ENCODE measurements at regions not wholly inside any gene's neighbourhood (a gene's known extent, or its start where the extent isn't known, plus 50 kb on each side); places are given as distances from the start of the nearest gene placed in this dataset.

GRCh38 chr3:23748398-23749110, 57.2 kb upstream of the UBE2E1 start:
- peak; percentile 35 for DNase-seq

- no peak for DNase-seq
These were observed 56.1 kb upstream of the UBE2E1 start for GRCh38 chr3:23749609-23750008.

- DNase-seq, result no peak
These were observed 55.1 kb upstream of the UBE2E1 start for GRCh38 chr3:23750573-23751210.

GRCh38 chr3:23751212-23751723, 54.5 kb upstream of the UBE2E1 start:
- no peak for DNase-seq

GRCh38 chr3:23752126-23752525, 53.6 kb upstream of the UBE2E1 start:
- DNase-seq, result no peak

GRCh38 chr3:23754215-23754614, 51.5 kb upstream of the UBE2E1 start:
- DNase-seq, result no peak
